H9 (cell line): ENCODE measurements at regions not wholly inside any gene's neighbourhood (a gene's known extent, or its start where the extent isn't known, plus 50 kb on each side); places are given as distances from the start of the nearest gene placed in this dataset.

Experiments
- DNase-seq: peaks from one replicate; pipeline ENCODE4 v3.0.0-alpha.2; 2017
- H2AFZ ChIP-seq: one replicate; pipeline ENCODE4 v1.6.1; 2013; ENCODE audit warnings: mild to moderate bottlenecking, low read length, control low read depth, moderate library complexity
- H2AK5ac ChIP-seq: 2 replicates; pipeline ENCODE4 v1.6.1; 2013; ENCODE audit warnings: low read length, control low read depth, mixed read lengths; ENCODE audit not compliant: insufficient read length
- H2BK120ac ChIP-seq: one replicate; pipeline ENCODE4 v1.6.1; 2013; ENCODE audit warnings: low read depth, mild to moderate bottlenecking, low read length, control low read depth, inconsistent platforms; ENCODE audit not compliant: poor library complexity, severe bottlenecking
- H2BK12ac ChIP-seq: 2 replicates; pipeline ENCODE4 v1.6.1; 2013; ENCODE audit warnings: low read length, control low read depth, mixed read lengths, low read depth; ENCODE audit not compliant: insufficient read length
- H2BK15ac ChIP-seq: 2 replicates; pipeline ENCODE4 v1.6.1; 2013; ENCODE audit warnings: low read depth, low read length, control low read depth
- H2BK20ac ChIP-seq: one replicate; pipeline ENCODE4 v1.6.1; 2013; ENCODE audit warnings: low read depth, mild to moderate bottlenecking, low read length, control low read depth, inconsistent platforms; ENCODE audit not compliant: poor library complexity, severe bottlenecking
- H2BK5ac ChIP-seq: 2 replicates; pipeline ENCODE4 v1.6.1; 2013; ENCODE audit warnings: low read length, control low read depth, mixed read lengths; ENCODE audit not compliant: insufficient read length
- H3K14ac ChIP-seq: 2 replicates; pipeline ENCODE4 v1.6.1; 2013; ENCODE audit warnings: low read length, control low read depth; ENCODE audit not compliant: insufficient read depth
- H3K18ac ChIP-seq: 2 replicates; pipeline ENCODE4 v1.6.1; 2013; ENCODE audit warnings: low read depth, mild to moderate bottlenecking, mixed read lengths, low read length, control low read depth; ENCODE audit not compliant: insufficient read length
- H3K23ac ChIP-seq: 2 replicates; pipeline ENCODE4 v1.6.1; 2013; ENCODE audit warnings: low read length, control low read depth, mixed read lengths, low read depth; ENCODE audit not compliant: insufficient read length
- H3K23me2 ChIP-seq: 2 replicates; pipeline ENCODE4 v1.6.1; 2013; ENCODE audit warnings: low read depth, mild to moderate bottlenecking, mixed read lengths, low read length, control low read depth; ENCODE audit not compliant: insufficient read length, poor library complexity, severe bottlenecking
- H3K27ac ChIP-seq: 2 replicates; pipeline ENCODE4 v1.5.1; 2013; ENCODE audit warnings: low read length, control low read depth, mixed read lengths, low read depth; ENCODE audit not compliant: insufficient read length
- H3K27me3 ChIP-seq: 2 replicates; pipeline ENCODE4 v1.6.1; 2013; ENCODE audit warnings: low read length, control low read depth, inconsistent platforms; ENCODE audit not compliant: insufficient read depth
- H3K4ac ChIP-seq: 2 replicates; pipeline ENCODE4 v1.6.1; 2013; ENCODE audit warnings: low read depth, mild to moderate bottlenecking, control low read depth, inconsistent platforms, low read length, moderate library complexity
- H3K4me1 ChIP-seq: 2 replicates; pipeline ENCODE4 v1.6.1; 2013; ENCODE audit warnings: low read length, control low read depth, inconsistent platforms; ENCODE audit not compliant: insufficient read depth
- H3K4me2 ChIP-seq: 2 replicates; pipeline ENCODE4 v1.6.1; 2013; ENCODE audit warnings: low read length, control low read depth, mixed read lengths; ENCODE audit not compliant: insufficient read length, insufficient read depth
- H3K56ac ChIP-seq: 2 replicates; pipeline ENCODE4 v1.6.1; 2013; ENCODE audit warnings: low read depth, mild to moderate bottlenecking, mixed read lengths, low read length, control low read depth; ENCODE audit not compliant: insufficient read length
- H3K79me1 ChIP-seq: 2 replicates; pipeline ENCODE4 v1.6.1; 2013; ENCODE audit warnings: low read depth, mild to moderate bottlenecking, moderate library complexity, low read length, control low read depth, inconsistent platforms; ENCODE audit not compliant: insufficient read depth, poor library complexity, severe bottlenecking
- H3K79me2 ChIP-seq: 2 replicates; pipeline ENCODE4 v1.6.1; 2013; ENCODE audit warnings: low read length, control low read depth, inconsistent platforms; ENCODE audit not compliant: insufficient read depth
- H3K9ac ChIP-seq: 2 replicates; pipeline ENCODE4 v1.6.1; 2013; ENCODE audit warnings: low read length, control low read depth, mixed read lengths; ENCODE audit not compliant: insufficient read length; ENCODE audit errors: extremely low read depth
- H3K9me3 ChIP-seq: one replicate; pipeline ENCODE4 v1.6.1; 2013; ENCODE audit warnings: low read depth, low read length, inconsistent platforms; ENCODE audit not compliant: control insufficient read depth
- H3T11ph ChIP-seq: one replicate; pipeline ENCODE4 v1.6.1; 2013; ENCODE audit warnings: mild to moderate bottlenecking, low read length, control low read depth, inconsistent platforms
- H4K20me1 ChIP-seq: one replicate; pipeline ENCODE4 v1.6.1; 2013; ENCODE audit not compliant: control insufficient read depth, insufficient read length, insufficient read depth
- H4K5ac ChIP-seq: 2 replicates; pipeline ENCODE4 v1.6.1; 2013; ENCODE audit warnings: low read depth, mild to moderate bottlenecking, mixed read lengths, low read length, control low read depth; ENCODE audit not compliant: insufficient read length
- H4K8ac ChIP-seq: replicated peaks from 2 replicates; pipeline ENCODE4 v1.6.1; 2013; ENCODE audit warnings: low read length, control low read depth, mixed read lengths, low read depth; ENCODE audit not compliant: insufficient read length
- H4K91ac ChIP-seq: 2 replicates; pipeline ENCODE4 v1.6.1; 2013; ENCODE audit warnings: low read depth, mild to moderate bottlenecking, moderate library complexity, mixed read lengths, low read length, control low read depth; ENCODE audit not compliant: insufficient read length
- H3K27ac Mint-ChIP-seq, 3 experiments: 2 replicates in 2 of 3; 3 replicates in 1 of 3; pipeline ENCODE4 v1.8.0; 2020 to 2021; ENCODE audit warnings: mixed read lengths in 3 of 3, mild to moderate bottlenecking in 1 of 3, moderate library complexity in 1 of 3
- H3K27me3 Mint-ChIP-seq: 2 replicates; pipeline ENCODE4 v1.8.0; 2021; ENCODE audit warnings: low read depth, mild to moderate bottlenecking, moderate library complexity, mixed read lengths
- H3K36me3 Mint-ChIP-seq, 3 experiments: 2 replicates in 2 of 3; 3 replicates in 1 of 3; pipeline ENCODE4 v1.8.0; 2020 to 2021; ENCODE audit warnings: low read depth in 3 of 3, mixed read lengths in 3 of 3; ENCODE audit not compliant: insufficient read depth in 1 of 3
- H3K4me1 Mint-ChIP-seq, 2 experiments: 2 replicates each; pipeline ENCODE4 v1.8.0; 2020; ENCODE audit warnings: mixed read lengths in 2 of 2
- H3K4me3 Mint-ChIP-seq, 2 experiments: 2 replicates in 1 of 2; 3 replicates in 1 of 2; pipeline ENCODE4 v1.8.0; 2020 to 2021; ENCODE audit warnings: mild to moderate bottlenecking in 2 of 2, mixed read lengths in 2 of 2, moderate library complexity in 1 of 2
- H3K9me3 Mint-ChIP-seq, 2 experiments: 2 replicates in 1 of 2; 3 replicates in 1 of 2; pipeline ENCODE4 v1.8.0; 2020; ENCODE audit warnings: mild to moderate bottlenecking in 2 of 2, mixed read lengths in 2 of 2, moderate library complexity in 1 of 2
- WGBS: extraction: QIAGEN DNeasy Blood & Tissue Kit; methylation state at CpG from one replicate; pipeline ENCODE4 v1.1.7; 2013; ENCODE audit warnings: missing lambda C conversion rate, low lambda C conversion rate, mixed read lengths; ENCODE audit not compliant: insufficient read length; ENCODE audit errors: extremely low coverage; 5-methylcytosine and 5-hydroxymethylcytosine counted together
- TF ChIP-seq, protein P1 (sequence below): fragments of 200-600 bp; sonication (generic); conservative IDR thresholded peaks from 3 replicates; pipeline ENCODE4 v1.8.0; 2021; ENCODE audit warnings: antibody characterized with exemption, mild to moderate bottlenecking

DNA sequence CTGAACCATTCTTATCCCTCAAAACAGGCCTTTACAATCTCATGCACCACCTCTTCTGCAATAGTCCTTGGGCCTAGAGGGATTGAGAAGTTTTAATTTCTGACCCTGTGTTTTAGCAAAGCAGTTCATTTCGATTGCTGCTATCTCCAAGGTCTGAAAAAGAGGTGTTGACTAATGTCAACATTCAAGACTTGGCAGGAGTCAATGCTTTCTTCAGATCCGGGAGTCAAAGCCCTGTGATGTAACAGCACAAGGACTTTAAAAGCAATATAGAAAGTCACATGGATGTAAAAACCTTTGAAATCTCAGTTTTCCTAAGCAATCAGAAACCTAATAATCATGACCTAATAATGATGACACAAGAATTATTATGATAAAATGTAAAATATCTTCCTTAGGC is 133.8 kb downstream of the ADAM29 start:
- no peak overlapping the region for H2BK12ac ChIP-seq
- H3K79me2 ChIP-seq: no peaks in the 10 kb centered on the region
- no peak overlapping the region for H4K5ac ChIP-seq
- DNase-seq: no peak
- H3K36me3 Mint-ChIP-seq: no peaks in the 10 kb centered on the region; a peak in 1 of 7 replicates
- no peak overlapping the region for H3K18ac ChIP-seq
- no peaks in the 10 kb centered on the region for H3K27me3 ChIP-seq
- no peak overlapping the region for H3K27ac Mint-ChIP-seq
- no peak overlapping the region for H2AFZ ChIP-seq
- no peaks in the 10 kb centered on the region for H3K79me1 ChIP-seq
- H2BK120ac ChIP-seq: no peak overlapping the region
- H3K23me2 ChIP-seq: no peaks in the 10 kb centered on the region
- H4K20me1 ChIP-seq: no peaks in the 10 kb centered on the region
- no peak overlapping the region for H4K91ac ChIP-seq
- no peak overlapping the region for H2AK5ac ChIP-seq
- no peak overlapping the region for H3K4me3 Mint-ChIP-seq
- H3K4me2 ChIP-seq: no peak overlapping the region
- no peak overlapping the region for H4K8ac ChIP-seq
- no peak overlapping the region for H2BK20ac ChIP-seq
- no peaks in the 10 kb centered on the region for H3K27me3 Mint-ChIP-seq
- H3K9me3 ChIP-seq: no peaks in the 10 kb centered on the region
- TF ChIP-seq, protein P1, sequence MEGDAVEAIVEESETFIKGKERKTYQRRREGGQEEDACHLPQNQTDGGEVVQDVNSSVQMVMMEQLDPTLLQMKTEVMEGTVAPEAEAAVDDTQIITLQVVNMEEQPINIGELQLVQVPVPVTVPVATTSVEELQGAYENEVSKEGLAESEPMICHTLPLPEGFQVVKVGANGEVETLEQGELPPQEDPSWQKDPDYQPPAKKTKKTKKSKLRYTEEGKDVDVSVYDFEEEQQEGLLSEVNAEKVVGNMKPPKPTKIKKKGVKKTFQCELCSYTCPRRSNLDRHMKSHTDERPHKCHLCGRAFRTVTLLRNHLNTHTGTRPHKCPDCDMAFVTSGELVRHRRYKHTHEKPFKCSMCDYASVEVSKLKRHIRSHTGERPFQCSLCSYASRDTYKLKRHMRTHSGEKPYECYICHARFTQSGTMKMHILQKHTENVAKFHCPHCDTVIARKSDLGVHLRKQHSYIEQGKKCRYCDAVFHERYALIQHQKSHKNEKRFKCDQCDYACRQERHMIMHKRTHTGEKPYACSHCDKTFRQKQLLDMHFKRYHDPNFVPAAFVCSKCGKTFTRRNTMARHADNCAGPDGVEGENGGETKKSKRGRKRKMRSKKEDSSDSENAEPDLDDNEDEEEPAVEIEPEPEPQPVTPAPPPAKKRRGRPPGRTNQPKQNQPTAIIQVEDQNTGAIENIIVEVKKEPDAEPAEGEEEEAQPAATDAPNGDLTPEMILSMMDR: no peak
- H3T11ph ChIP-seq: no peak overlapping the region
- H3K4me1 ChIP-seq: no peaks in the 10 kb centered on the region
- H3K4ac ChIP-seq: no peak overlapping the region
- H3K4me1 Mint-ChIP-seq: peaks cover 13 to 14% of the 10 kb centered on the region in 2 experiments
- no peak overlapping the region for H3K9ac ChIP-seq
- WGBS: no CpG with 5 or more reads among the region's 2 CpGs
- no peak overlapping the region for H3K56ac ChIP-seq
- no peak overlapping the region for H3K23ac ChIP-seq
- H3K27ac ChIP-seq: no peak overlapping the region
- no peak overlapping the region for H3K14ac ChIP-seq
- H2BK15ac ChIP-seq: no peak overlapping the region
- H2BK5ac ChIP-seq: no peak overlapping the region
- no peaks in the 10 kb centered on the region for H3K9me3 Mint-ChIP-seq
